ENCODE measurements at regions not wholly inside any gene's neighbourhood (a gene's known extent, or its start where the extent isn't known, plus 50 kb on each side); places are given as distances from the start of the nearest gene placed in this dataset.

- TF ChIP-seq, protein P1, sequence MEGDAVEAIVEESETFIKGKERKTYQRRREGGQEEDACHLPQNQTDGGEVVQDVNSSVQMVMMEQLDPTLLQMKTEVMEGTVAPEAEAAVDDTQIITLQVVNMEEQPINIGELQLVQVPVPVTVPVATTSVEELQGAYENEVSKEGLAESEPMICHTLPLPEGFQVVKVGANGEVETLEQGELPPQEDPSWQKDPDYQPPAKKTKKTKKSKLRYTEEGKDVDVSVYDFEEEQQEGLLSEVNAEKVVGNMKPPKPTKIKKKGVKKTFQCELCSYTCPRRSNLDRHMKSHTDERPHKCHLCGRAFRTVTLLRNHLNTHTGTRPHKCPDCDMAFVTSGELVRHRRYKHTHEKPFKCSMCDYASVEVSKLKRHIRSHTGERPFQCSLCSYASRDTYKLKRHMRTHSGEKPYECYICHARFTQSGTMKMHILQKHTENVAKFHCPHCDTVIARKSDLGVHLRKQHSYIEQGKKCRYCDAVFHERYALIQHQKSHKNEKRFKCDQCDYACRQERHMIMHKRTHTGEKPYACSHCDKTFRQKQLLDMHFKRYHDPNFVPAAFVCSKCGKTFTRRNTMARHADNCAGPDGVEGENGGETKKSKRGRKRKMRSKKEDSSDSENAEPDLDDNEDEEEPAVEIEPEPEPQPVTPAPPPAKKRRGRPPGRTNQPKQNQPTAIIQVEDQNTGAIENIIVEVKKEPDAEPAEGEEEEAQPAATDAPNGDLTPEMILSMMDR (IDR thresholded peaks at IDR 0.05; ENCODE audit: low read depth, low read length): no peak
- H3K4me3 ChIP-seq (ENCODE audit: low read depth, low read length): no peak overlapping the region
These were observed 106.7 kb downstream of the FAM43A start for GRCh38 chr3:194792368-194792767.

- TF ChIP-seq, protein P1 (IDR thresholded peaks at IDR 0.05; ENCODE audit: low read depth, low read length): no peak
- no peak overlapping the region for H3K4me3 ChIP-seq (ENCODE audit: low read depth, low read length)
These were observed 112.0 kb downstream of the FAM43A start for GRCh38 chr3:194797555-194798250.

DNA sequence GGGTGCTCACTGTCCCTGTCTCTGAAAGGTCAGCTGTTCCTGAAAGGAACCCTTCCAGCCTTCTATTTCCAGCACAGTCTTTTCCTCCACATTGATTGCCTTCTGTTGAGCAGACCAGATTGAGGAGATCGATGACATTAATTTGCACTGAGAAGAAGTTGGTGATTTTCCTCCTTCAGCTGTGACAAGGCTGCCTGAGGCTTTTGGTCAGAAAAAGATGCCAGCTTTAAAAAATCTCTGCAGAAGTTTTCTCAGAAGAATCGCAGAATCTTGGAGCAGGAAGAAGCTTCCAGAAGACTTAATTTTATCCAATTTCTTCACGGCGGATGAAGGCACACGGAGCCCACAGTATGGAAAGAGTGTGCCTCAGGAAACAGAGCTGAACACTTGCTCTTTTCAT, 112.8 kb downstream of the FAM43A start:
- no peak overlapping the region for H3K4me3 ChIP-seq (ENCODE audit: low read depth, low read length)
- TF ChIP-seq, protein P1 (IDR thresholded peaks at IDR 0.05; ENCODE audit: low read depth, low read length): no peak

DNA sequence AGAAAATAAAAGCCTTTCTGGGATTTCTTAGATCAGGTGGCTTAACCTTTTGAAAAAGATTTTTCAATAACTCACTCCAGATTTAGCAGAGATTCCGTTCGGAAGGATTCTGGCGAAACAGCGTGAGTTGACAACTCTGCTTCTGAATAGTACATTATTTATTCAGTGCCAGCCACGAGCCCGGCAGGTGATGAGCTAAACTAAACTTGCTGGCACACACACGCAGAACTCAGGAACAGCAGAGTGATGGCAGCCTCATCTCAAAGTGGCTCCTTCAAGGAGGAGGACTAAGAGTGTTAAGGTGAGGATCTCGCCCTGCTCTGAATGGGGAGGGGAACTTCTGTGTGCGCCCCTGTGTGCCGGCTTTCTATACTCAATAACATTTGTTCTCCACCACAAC, 114.3 kb downstream of the FAM43A start:
- TF ChIP-seq, protein P1 (IDR thresholded peaks at IDR 0.05; ENCODE audit: low read depth, low read length): no peak
- H3K4me3 ChIP-seq (ENCODE audit: low read depth, low read length): no peak overlapping the region

GRCh38 chr3:194801461-194802432, 116.1 kb downstream of the FAM43A start:
- TF ChIP-seq, protein P1 (IDR thresholded peaks at IDR 0.05; ENCODE audit: low read depth, low read length): no peak
- H3K4me3 ChIP-seq (ENCODE audit: low read depth, low read length): no peak overlapping the region

DNA sequence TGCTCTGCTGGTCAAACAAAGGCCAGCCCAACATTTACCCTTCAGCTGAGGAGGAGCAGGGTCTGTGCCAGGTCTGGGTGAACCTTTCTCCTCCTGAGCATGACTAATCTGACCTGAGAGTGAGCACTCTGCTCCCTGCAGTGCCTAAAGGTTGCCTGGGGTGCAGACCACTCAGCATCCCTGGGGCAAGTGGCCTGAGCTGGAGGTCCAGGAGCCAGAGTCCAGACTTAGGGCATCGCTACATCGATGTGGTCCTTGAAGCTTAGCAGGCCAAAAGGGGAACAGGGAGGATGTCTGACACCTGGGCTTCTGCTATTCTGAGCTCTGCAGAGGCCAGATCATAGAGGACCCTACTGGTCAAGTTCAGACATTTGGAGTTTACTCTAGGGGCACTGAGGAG, 119.1 kb downstream of the FAM43A start:
- no peak overlapping the region for H3K4me3 ChIP-seq (ENCODE audit: low read depth, low read length)
- TF ChIP-seq, protein P1 (IDR thresholded peaks at IDR 0.05; ENCODE audit: low read depth, low read length): no peak

DNA sequence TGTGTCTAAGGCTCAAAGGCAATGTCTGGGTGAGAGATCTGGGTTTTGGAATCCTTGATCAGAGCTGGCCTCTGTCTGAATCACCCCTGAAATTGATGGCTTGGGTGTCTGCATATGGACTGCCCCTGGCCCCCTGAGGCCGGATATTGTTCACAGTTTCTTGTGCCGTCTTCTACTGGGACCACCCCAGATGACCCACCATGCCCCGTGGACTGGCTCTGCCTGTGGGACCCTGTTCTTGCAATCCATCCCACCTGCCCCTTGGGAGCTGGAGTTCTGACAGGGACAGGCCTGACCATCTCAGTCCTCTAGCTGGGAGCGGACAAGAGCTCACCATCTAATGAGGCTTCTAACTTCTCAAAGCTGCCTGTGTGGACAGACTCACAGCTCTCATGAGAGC, 119.9 kb downstream of the FAM43A start:
- TF ChIP-seq, protein P1 (IDR thresholded peaks at IDR 0.05; ENCODE audit: low read depth, low read length): no peak
- H3K4me3 ChIP-seq (ENCODE audit: low read depth, low read length): no peak overlapping the region
